GM23338 (cell line): ENCODE measurements at regions not wholly inside any gene's neighbourhood (a gene's known extent, or its start where the extent isn't known, plus 50 kb on each side); places are given as distances from the start of the nearest gene placed in this dataset.

Experiments used
- ATAC-seq: fragments of 200-7000 bp; cut with Tn5 transposase; 3 replicates; pipeline ENCODE4 v1.9.1; 2020
- DNase-seq: peaks from one replicate; pipeline ENCODE4 v3.0.0-alpha.2; 2015; ENCODE audit warnings: low spot score
- H2AFZ ChIP-seq: fragments of 200-600 bp; sonication (generic); 2 replicates; pipeline ENCODE4 v1.8.0; 2016; ENCODE audit warnings: antibody characterized with exemption, mild to moderate bottlenecking, moderate library complexity
- H3F3A ChIP-seq: fragments of 200-600 bp; sonication (generic); replicated peaks from 2 replicates; pipeline ENCODE4 v1.8.0; 2017; ENCODE audit warnings: antibody characterized with exemption, mixed run types, low read depth
- H3K27ac ChIP-seq: fragments of 200-600 bp; sonication (generic); 2 replicates; pipeline ENCODE4 v1.6.1; 2016; ENCODE audit warnings: low read depth
- H3K27me3 ChIP-seq: fragments of 200-600 bp; sonication (generic); 2 replicates; pipeline ENCODE4 v1.8.0; 2016; ENCODE audit warnings: mild to moderate bottlenecking, mixed run types, moderate library complexity; ENCODE audit not compliant: insufficient read depth
- H3K36me3 ChIP-seq: fragments of 200-600 bp; sonication (generic); 2 replicates; pipeline ENCODE4 v1.8.0; 2016; ENCODE audit warnings: mild to moderate bottlenecking; ENCODE audit not compliant: insufficient read depth
- H3K4me1 ChIP-seq: fragments of 200-600 bp; sonication (generic); 2 replicates; pipeline ENCODE4 v1.8.0; 2016; ENCODE audit warnings: mild to moderate bottlenecking, moderate library complexity; ENCODE audit not compliant: insufficient read depth
- H3K4me2 ChIP-seq: fragments of 200-600 bp; sonication (generic); 2 replicates; pipeline ENCODE4 v1.7.1; 2017; ENCODE audit warnings: mixed run types
- H3K4me3 ChIP-seq: fragments of 200-600 bp; sonication (generic); 2 replicates; pipeline ENCODE4 v1.6.1; 2016; ENCODE audit warnings: mixed run types
- H3K79me2 ChIP-seq: fragments of 200-600 bp; sonication (generic); replicated peaks from 2 replicates; pipeline ENCODE4 v1.8.0; 2017; ENCODE audit warnings: mild to moderate bottlenecking; ENCODE audit not compliant: insufficient read depth
- H3K9me2 ChIP-seq: fragments of 200-600 bp; sonication (generic); 2 replicates; pipeline ENCODE4 v1.8.0; 2017; ENCODE audit not compliant: insufficient read depth
- H4K20me1 ChIP-seq: fragments of 200-600 bp; sonication (generic); replicated peaks from 2 replicates; pipeline ENCODE4 v1.8.0; 2017; ENCODE audit warnings: mild to moderate bottlenecking; ENCODE audit not compliant: insufficient read depth
- H3K27ac Mint-ChIP-seq: 2 replicates; pipeline ENCODE4 v1.8.0; 2020; ENCODE audit warnings: inconsistent platforms, mild to moderate bottlenecking, moderate library complexity, mixed read lengths
- H3K27me3 Mint-ChIP-seq: 3 replicates; pipeline ENCODE4 v1.8.0; 2022; ENCODE audit warnings: low read depth, mild to moderate bottlenecking, moderate library complexity, mixed read lengths, inconsistent platforms; ENCODE audit not compliant: insufficient read depth, poor library complexity
- H3K36me3 Mint-ChIP-seq: 3 replicates; pipeline ENCODE4 v1.8.0; 2021; ENCODE audit warnings: low read depth, mild to moderate bottlenecking, inconsistent platforms, moderate library complexity, mixed read lengths
- H3K4me1 Mint-ChIP-seq: 3 replicates; pipeline ENCODE4 v1.8.0; 2020; ENCODE audit warnings: mild to moderate bottlenecking, inconsistent platforms, mixed read lengths
- H3K4me3 Mint-ChIP-seq: 3 replicates; pipeline ENCODE4 v1.8.0; 2021; ENCODE audit warnings: moderate library complexity, mild to moderate bottlenecking, inconsistent platforms, mixed read lengths
- H3K9me3 Mint-ChIP-seq: 3 replicates; pipeline ENCODE4 v1.8.0; 2020; ENCODE audit warnings: moderate library complexity, mild to moderate bottlenecking, inconsistent platforms, mixed read lengths
- EZH2 ChIP-seq: fragments of 200-600 bp; sonication (generic); IDR thresholded peaks from one replicate; pipeline ENCODE4 v1.8.0; 2017; ENCODE audit warnings: antibody characterized with exemption, mild to moderate bottlenecking, low read depth; ENCODE audit not compliant: unreplicated experiment
- JUNB ChIP-seq: IDR thresholded peaks from one replicate; pipeline ENCODE4 v1.6.1; 2016; ENCODE audit warnings: antibody characterized with exemption; ENCODE audit not compliant: unreplicated experiment
- NANOG ChIP-seq: IDR thresholded peaks from 2 replicates; pipeline ENCODE4 v1.6.1; 2016; ENCODE audit warnings: antibody characterized with exemption, borderline replicate concordance
- STAT1 ChIP-seq: IDR thresholded peaks from one replicate; pipeline ENCODE4 v1.6.1; 2016; ENCODE audit warnings: antibody characterized with exemption; ENCODE audit not compliant: unreplicated experiment
- TF ChIP-seq, protein P1 (sequence below): fragments of 250-450 bp; sonication (Bioruptor Pico); IDR thresholded peaks from 2 replicates; pipeline ENCODE4 v1.5.0; 2020; ENCODE audit warnings: mild to moderate bottlenecking, moderate library complexity

DNA sequence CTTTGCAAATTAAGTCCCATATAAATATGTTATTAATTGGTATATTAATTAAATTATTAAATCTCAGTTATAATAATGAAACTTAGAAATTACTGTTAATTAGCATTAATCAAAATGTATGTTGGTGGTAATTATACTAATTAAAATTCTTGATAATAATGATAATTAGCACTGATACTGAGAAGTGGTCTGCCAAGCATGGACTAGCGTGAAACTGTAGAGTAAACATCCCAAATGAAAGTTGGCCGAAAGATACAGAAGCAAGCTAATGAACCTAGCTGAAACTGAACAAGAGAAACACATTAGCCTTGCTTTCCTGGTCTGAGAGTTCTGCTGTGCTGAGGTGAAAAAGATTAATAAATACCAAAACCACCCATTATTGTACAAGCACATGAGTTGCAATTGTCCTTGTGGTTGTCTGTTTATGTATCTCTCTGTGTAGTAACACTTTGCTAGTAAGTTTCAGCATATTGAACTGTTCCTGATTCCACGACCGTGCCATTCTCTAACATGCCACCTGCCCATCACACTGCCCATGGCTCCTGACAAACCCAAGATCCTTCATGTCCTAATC, 341.8 kb downstream of the PLPP3 start:
- no peak overlapping the region for H3K4me3 Mint-ChIP-seq
- Histone ChIP-seq H3K9me2 (no peaks in the 10 kb centered on the region), H2AFZ (no peak overlapping the region), H3K4me1 (no peaks in the 10 kb centered on the region), H3K79me2 (no peaks in the 10 kb centered on the region), H4K20me1 (no peaks in the 10 kb centered on the region), H3K36me3 (no peaks in the 10 kb centered on the region), H3K27me3 (no peaks in the 10 kb centered on the region), H3K4me2 (no peak overlapping the region), H3K27ac (no peak overlapping the region), H3K4me3 (no peak overlapping the region), H3F3A (no peaks in the 10 kb centered on the region)
- H3K36me3 Mint-ChIP-seq = peaks cover 10% of the 10 kb centered on the region; the same call in 2 of the 3 replicates
- no peaks in the 10 kb centered on the region for H3K4me1 Mint-ChIP-seq
- no peak for DNase-seq
- no peak overlapping the region for H3K27ac Mint-ChIP-seq
- H3K27me3 Mint-ChIP-seq = peaks cover 2% of the 10 kb centered on the region
- peaks cover 17% of the 10 kb centered on the region for H3K9me3 Mint-ChIP-seq
- no peak for ATAC-seq
- no peak for TF ChIP-seq STAT1
- no peak for TF ChIP-seq NANOG
- TF ChIP-seq, protein P1, sequence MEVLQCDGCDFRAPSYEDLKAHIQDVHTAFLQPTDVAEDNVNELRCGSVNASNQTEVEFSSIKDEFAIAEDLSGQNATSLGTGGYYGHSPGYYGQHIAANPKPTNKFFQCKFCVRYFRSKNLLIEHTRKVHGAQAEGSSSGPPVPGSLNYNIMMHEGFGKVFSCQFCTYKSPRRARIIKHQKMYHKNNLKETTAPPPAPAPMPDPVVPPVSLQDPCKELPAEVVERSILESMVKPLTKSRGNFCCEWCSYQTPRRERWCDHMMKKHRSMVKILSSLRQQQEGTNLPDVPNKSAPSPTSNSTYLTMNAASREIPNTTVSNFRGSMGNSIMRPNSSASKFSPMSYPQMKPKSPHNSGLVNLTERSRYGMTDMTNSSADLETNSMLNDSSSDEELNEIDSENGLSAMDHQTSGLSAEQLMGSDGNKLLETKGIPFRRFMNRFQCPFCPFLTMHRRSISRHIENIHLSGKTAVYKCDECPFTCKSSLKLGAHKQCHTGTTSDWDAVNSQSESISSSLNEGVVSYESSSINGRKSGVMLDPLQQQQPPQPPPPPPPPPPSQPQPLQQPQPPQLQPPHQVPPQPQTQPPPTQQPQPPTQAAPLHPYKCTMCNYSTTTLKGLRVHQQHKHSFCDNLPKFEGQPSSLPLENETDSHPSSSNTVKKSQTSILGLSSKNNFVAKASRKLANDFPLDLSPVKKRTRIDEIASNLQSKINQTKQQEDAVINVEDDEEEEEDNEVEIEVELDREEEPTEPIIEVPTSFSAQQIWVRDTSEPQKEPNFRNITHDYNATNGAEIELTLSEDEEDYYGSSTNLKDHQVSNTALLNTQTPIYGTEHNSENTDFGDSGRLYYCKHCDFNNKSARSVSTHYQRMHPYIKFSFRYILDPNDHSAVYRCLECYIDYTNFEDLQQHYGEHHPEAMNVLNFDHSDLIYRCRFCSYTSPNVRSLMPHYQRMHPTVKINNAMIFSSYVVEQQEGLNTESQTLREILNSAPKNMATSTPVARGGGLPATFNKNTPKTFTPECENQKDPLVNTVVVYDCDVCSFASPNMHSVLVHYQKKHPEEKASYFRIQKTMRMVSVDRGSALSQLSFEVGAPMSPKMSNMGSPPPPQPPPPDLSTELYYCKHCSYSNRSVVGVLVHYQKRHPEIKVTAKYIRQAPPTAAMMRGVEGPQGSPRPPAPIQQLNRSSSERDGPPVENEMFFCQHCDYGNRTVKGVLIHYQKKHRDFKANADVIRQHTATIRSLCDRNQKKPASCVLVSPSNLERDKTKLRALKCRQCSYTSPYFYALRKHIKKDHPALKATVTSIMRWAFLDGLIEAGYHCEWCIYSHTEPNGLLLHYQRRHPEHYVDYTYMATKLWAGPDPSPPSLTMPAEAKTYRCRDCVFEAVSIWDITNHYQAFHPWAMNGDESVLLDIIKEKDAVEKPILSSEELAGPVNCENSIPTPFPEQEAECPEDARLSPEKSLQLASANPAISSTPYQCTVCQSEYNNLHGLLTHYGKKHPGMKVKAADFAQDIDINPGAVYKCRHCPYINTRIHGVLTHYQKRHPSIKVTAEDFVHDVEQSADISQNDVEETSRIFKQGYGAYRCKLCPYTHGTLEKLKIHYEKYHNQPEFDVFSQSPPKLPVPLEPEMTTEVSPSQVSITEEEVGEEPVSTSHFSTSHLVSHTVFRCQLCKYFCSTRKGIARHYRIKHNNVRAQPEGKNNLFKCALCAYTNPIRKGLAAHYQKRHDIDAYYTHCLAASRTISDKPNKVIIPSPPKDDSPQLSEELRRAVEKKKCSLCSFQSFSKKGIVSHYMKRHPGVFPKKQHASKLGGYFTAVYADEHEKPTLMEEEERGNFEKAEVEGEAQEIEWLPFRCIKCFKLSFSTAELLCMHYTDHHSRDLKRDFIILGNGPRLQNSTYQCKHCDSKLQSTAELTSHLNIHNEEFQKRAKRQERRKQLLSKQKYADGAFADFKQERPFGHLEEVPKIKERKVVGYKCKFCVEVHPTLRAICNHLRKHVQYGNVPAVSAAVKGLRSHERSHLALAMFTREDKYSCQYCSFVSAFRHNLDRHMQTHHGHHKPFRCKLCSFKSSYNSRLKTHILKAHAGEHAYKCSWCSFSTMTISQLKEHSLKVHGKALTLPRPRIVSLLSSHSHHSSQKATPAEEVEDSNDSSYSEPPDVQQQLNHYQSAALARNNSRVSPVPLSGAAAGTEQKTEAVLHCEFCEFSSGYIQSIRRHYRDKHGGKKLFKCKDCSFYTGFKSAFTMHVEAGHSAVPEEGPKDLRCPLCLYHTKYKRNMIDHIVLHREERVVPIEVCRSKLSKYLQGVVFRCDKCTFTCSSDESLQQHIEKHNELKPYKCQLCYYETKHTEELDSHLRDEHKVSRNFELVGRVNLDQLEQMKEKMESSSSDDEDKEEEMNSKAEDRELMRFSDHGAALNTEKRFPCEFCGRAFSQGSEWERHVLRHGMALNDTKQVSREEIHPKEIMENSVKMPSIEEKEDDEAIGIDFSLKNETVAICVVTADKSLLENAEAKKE (CRISPR knock-in tag) = no peak

DNA sequence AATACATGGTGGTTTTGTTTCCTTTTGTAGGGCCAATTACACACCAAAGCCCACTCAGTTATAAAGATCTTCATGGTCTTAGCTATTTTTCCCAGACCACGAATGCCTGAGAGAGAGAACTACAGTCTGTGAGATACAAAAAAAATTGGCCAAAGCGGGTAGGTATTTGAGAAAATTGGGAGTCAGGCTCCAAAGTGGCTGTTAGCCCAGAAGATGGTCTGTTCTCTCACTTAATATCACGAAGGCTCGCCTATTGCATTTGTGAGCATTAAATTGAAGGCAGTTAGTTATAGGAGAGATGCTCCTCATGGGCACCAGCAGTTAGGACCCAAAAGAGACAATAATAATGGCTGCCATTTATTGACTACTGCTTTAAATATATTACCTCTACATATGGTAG, 342.7 kb downstream of the PLPP3 start:
- no peaks in the 10 kb centered on the region for H3K79me2 ChIP-seq
- no peak overlapping the region for H3K4me3 ChIP-seq
- peaks cover 2% of the 10 kb centered on the region for H3K27me3 Mint-ChIP-seq
- no peak overlapping the region for H3K27ac Mint-ChIP-seq
- no peak for ATAC-seq
- H3K9me3 Mint-ChIP-seq = peaks cover 10% of the 10 kb centered on the region; the same call in 2 of the 3 replicates
- no peaks in the 10 kb centered on the region for H3K9me2 ChIP-seq
- no peak for DNase-seq
- H3K4me1 Mint-ChIP-seq = no peaks in the 10 kb centered on the region
- no peak overlapping the region for H3K4me2 ChIP-seq
- H3K4me3 Mint-ChIP-seq = no peak overlapping the region
- H3K36me3 Mint-ChIP-seq = peaks cover 6% of the 10 kb centered on the region; the same call in 2 of the 3 replicates
- no peaks in the 10 kb centered on the region for H3K27me3 ChIP-seq
- no peaks in the 10 kb centered on the region for H3F3A ChIP-seq
- H3K27ac ChIP-seq = no peak overlapping the region
- H3K36me3 ChIP-seq = no peaks in the 10 kb centered on the region
- no peaks in the 10 kb centered on the region for H3K4me1 ChIP-seq
- no peaks in the 10 kb centered on the region for H4K20me1 ChIP-seq
- H2AFZ ChIP-seq = no peak overlapping the region
- no peak for TF ChIP-seq JUNB
- no peak for TF ChIP-seq EZH2
- TF ChIP-seq, protein P1 (CRISPR knock-in tag) = no peak
- TF ChIP-seq NANOG = no peak
